ENCODE measurements at regions not wholly inside any gene's neighbourhood (a gene's known extent, or its start where the extent isn't known, plus 50 kb on each side); places are given as distances from the start of the nearest gene placed in this dataset.

DNA sequence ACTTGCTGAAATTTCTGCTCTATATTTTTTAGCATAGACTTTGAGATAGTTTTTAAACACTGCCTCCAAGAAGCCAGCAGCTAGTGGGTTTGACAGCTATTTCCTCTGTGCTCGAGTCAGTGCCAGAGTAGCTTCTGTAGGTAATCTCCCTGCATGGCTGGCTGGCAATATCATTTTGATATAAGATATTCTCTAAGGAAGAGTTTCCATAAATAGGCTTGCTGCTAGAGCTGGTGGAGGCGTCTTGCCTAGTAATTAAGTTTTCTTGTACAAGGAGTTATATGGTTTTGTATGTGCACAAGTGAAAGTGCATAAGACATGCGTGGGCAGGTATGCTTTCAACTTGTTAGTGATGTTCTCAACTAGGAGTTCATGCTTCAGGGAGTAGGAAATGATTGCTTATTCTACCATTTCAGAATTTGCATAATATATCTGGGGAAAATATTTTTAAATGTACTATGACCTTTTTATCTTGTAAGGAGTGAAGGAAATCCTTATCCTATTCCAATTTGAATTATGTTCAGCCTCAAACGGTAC, 74.1 kb upstream of the CCL21 start:
- DNase-seq, result no peak
- Histone ChIP-seq H4K5ac (ENCODE audit: insufficient read length, low read depth, low read length) (no peak overlapping the region), H3K56ac (ENCODE audit: insufficient read length, low read depth, low read length) (no peak overlapping the region), H3K4ac (ENCODE audit: low read depth, low read length) (no peak overlapping the region), H3K79me1 (ENCODE audit: insufficient read depth, low read depth, low read length, poor library complexity, severe bottlenecking) (no peaks in the 10 kb centered on the region), H3K18ac (ENCODE audit: insufficient read length, low read depth, low read length) (no peak overlapping the region), H2BK5ac (ENCODE audit: insufficient read length, low read length) (no peak overlapping the region), H2AFZ (ENCODE audit: low read length) (no peak overlapping the region), H2BK15ac (ENCODE audit: low read depth, low read length) (no peak overlapping the region), H2AK5ac (ENCODE audit: insufficient read length, low read length) (no peak overlapping the region), H3K23ac (ENCODE audit: insufficient read length, low read depth, low read length) (no peak overlapping the region), H3K79me2 (ENCODE audit: insufficient read depth, low read length) (no peaks in the 10 kb centered on the region), H3K9me3 (ENCODE audit: control insufficient read depth, low read depth, low read length) (no peaks in the 10 kb centered on the region), H3T11ph (ENCODE audit: low read length) (no peak overlapping the region), H3K14ac (ENCODE audit: insufficient read depth, low read length) (no peak overlapping the region), H2BK20ac (ENCODE audit: low read depth, low read length, poor library complexity, severe bottlenecking) (no peak overlapping the region), H2BK12ac (ENCODE audit: insufficient read length, low read depth, low read length) (no peak overlapping the region), H3K9ac (ENCODE audit: extremely low read depth, insufficient read length, low read length) (no peak overlapping the region), H3K4me1 (ENCODE audit: insufficient read depth, low read length) (no peaks in the 10 kb centered on the region), H3K23me2 (ENCODE audit: insufficient read length, low read depth, low read length, poor library complexity, severe bottlenecking) (no peaks in the 10 kb centered on the region), H3K27ac (ENCODE audit: insufficient read length, low read depth, low read length) (no peak overlapping the region), H3K27me3 (ENCODE audit: insufficient read depth, low read length) (no peaks in the 10 kb centered on the region), H2BK120ac (ENCODE audit: low read depth, low read length, poor library complexity, severe bottlenecking) (no peak overlapping the region), H4K8ac (replicated peaks; ENCODE audit: insufficient read length, low read depth, low read length) (no peak overlapping the region), H4K20me1 (ENCODE audit: control insufficient read depth, insufficient read depth, insufficient read length) (no peaks in the 10 kb centered on the region), H3K4me2 (ENCODE audit: insufficient read depth, insufficient read length, low read length) (no peak overlapping the region), H4K91ac (ENCODE audit: insufficient read length, low read depth, low read length) (no peak overlapping the region)
- no CpG with 5 or more reads among the region's 4 CpGs for WGBS (ENCODE audit: extremely low coverage, insufficient read length, low lambda C conversion rate)
- H3K9me3 Mint-ChIP-seq, result no peaks in the 10 kb centered on the region
- no peaks in the 10 kb centered on the region for H3K36me3 Mint-ChIP-seq (ENCODE audit: insufficient read depth in 1 of 3, low read depth in 3 of 3)
- H3K27ac Mint-ChIP-seq, result no peak overlapping the region
- no peak for TF ChIP-seq CTCF (conservative IDR thresholded peaks at IDR 0.05)
- no peaks in the 10 kb centered on the region for H3K4me1 Mint-ChIP-seq
- H3K27me3 Mint-ChIP-seq (ENCODE audit: low read depth), result peaks cover 6% of the 10 kb centered on the region
- no peak overlapping the region for H3K4me3 Mint-ChIP-seq

All from H9 (cell line).